M059J (cell line): ENCODE measurements at regions not wholly inside any gene's neighbourhood (a gene's known extent, or its start where the extent isn't known, plus 50 kb on each side); places are given as distances from the start of the nearest gene placed in this dataset.
A peak's percentile ranks its signal among the peaks of the same experiment; 100 is the strongest.
"Not testable (repeated sequence)": the region's sequence is repeated elsewhere in the genome, so short reads cannot be mapped to it uniquely, and the experiment has no call there.

ENCODE experiments used
- DNase-seq: peaks from one replicate; pipeline ENCODE4 v3.0.0-alpha.2; 2012; ENCODE audit warnings: low read depth

DNA sequence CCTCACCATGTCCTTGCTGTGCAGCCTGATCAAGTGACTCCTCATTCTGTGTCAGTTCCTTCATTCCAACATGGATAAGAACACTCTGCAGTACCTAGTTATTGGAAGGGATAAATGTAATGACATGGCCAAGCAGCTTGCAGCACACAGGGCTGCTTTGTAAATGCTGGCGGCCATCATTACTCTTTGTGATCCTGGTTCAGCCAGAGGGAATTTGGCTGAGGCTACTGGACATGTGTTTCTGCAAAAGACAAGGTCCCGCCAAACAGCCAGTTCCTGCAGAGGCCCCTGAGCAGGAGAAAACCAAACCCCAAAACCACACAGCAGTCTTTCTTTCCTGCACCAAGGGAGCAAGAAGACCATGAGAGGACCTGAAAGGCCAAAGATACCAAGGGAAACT, 495.8 kb downstream of the AJAP1 start:
- DNase-seq, result no peak

DNA sequence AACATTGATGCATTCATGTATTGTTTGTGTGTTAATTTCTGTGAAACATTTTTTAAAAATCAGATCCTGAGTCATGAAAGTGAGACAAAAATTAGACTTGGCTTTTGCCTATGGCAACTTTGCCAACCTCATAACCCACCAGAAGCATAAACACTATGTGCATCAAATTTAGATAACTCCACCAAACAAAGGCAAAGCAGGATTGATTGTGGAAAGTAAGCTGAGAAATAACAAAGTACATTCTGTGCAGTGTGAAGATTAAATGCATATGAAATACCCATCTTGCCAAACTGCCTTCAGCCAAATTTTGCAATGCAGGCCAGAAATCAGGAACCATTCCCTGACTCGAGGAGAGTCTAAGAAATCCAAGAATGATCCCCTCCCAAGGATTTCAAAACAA, 493.4 kb downstream of the AJAP1 start:
- no peak for DNase-seq

- DNase-seq, result no peak
Measured at GRCh38 chr1:5142389-5142788, 488.0 kb downstream of the AJAP1 start.

DNA sequence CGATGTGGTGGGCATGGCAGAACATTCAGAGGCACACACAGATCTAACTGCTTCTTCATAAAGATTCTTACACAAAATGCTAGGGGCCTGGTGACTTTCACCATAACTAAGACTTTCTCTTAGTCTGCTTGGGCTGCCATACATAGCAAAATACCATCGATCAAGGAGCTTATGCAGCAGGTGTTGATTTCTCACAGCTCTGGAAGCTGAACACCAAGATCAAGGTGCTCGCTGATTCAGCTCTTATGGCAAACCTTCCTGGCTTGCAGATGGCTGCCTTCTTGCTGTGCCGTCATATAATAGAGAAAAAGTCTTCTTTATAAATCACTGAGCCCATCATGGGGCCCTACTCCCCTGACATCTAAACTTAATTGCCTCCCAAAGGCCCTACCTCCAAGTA, 487.3 kb downstream of the AJAP1 start:
- no peak for DNase-seq

DNA sequence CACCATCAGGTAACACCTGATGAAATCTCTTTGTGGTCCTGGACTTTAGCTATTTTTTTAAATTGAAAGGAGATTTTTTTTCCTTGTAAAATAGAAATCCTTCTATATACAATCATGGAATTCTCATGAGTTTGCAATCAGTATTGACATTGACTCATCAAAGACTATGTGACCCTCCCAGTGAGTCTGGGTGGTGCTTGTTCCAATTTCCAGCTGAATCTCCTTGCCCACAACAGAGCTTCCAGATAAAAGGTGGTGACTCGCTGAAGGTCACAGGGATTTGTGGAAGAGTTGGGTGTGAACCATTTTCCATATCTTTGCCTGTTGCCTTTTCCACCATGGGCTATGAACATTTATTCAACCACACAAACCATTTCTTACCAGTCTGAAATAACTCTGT, 486.6 kb downstream of the AJAP1 start:
- DNase-seq, result no peak

GRCh38 chr1:5140136-5140535, 485.7 kb downstream of the AJAP1 start:
- DNase-seq, result peak; percentile 12

- no peak for DNase-seq
Measured at GRCh38 chr1:5129746-5130355, 475.4 kb downstream of the AJAP1 start.

DNA sequence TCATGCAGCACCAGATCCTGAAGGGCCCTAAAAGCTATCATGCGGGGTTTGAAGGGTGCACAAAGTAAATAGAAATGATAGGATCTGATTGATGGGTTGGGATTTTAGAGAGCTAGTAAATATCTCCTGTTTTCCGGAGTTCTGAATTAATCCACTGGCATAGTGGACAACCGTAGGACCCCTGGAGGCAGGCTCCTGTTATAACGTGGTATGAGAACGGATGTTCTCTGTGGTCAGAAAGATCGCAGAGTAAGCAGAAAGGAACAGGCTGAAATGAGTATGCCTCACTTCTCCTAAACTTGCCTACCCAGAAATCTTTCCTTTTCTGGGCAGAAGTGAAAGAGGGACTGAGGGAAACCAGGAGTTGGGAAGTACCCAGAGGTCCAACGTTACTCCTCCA, 470.8 kb downstream of the AJAP1 start:
- peak; percentile 3 for DNase-seq

DNA sequence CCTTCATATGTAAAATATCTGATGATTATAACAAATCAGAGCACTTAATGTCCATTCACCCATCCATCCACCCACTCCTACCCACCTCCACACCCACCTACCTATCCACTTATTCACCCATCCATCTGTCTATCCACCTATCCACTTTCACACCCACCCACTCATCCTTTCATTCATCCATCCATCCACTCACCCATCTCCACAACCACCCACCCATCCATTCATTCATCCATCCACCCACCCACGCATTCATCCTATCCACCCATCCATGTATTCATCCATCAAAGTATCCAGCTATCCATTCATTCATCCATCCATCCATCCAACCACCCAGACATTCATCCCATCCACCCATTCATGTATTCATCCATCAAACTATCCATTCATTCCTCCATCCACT, 466.1 kb downstream of the AJAP1 start:
- no peak for DNase-seq

- DNase-seq, result no peak
Measured at GRCh38 chr1:5119366-5120234, 465.2 kb downstream of the AJAP1 start.

DNA sequence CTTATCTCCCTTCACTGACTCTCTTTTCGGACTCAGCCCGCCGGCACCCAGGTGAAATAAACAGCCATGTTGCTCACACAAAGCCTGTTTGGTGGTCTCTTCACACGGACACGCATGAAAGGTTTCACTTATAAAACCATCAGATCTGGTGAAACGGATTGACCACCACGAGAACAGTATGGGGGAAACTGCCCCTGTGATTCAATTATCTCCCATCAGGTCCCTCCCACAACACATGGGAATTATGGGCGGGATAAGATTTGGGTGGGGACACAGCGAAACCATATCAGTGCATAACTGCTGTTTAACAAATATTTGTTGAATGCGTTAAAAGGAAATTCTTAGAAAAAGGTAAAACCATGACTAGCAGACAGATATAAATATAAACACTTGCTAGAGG, 464.4 kb downstream of the AJAP1 start:
- not testable (repeated sequence) for DNase-seq

DNA sequence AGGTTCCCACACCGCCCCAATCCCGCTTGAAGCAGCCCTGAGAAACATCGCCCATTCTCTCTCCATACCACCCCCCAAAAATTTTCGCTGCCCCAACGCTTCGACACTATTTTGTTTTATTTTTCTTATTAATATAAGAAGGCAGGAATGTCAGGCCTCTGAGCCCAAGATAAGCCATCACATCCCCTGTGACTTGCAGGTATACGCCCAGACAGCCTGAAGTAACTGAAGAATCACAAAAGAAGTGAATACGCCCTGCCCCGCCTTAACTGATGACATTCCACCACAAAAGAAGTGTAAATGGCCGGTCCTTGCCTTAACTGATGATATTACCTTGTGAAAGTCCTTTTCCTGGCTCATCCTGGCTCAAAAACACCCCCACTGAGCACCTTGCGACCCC, 463.9 kb downstream of the AJAP1 start:
- DNase-seq, result not testable (repeated sequence)

- no peak for DNase-seq
Measured at GRCh38 chr1:5111581-5111980, 457.2 kb downstream of the AJAP1 start.

DNA sequence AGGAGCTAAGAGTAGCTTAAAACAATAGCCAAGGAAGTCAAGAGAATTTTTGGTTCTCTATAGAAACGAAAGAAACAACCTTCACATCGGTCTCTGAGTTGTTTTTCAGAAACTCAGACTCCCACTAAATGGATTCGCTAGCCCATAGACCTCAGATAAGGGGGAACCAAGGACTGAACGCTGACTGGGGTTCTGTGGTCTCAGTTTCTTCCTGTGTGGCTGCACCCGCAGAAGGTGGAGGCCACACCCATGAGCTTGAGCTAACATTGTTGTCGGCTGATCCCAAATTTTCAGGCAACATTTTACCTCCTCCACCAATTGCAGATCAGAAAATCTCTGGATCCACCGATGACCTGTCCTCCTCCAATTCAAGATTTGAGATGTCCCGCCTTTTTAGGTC, 456.1 kb downstream of the AJAP1 start:
- no peak for DNase-seq

GRCh38 chr1:5109633-5110032, 455.2 kb downstream of the AJAP1 start:
- DNase-seq, result no peak

- no peak for DNase-seq
Measured at GRCh38 chr1:5108740-5109139, 454.3 kb downstream of the AJAP1 start.

GRCh38 chr1:5105744-5106143, 451.3 kb downstream of the AJAP1 start:
- DNase-seq, result no peak

- no peak for DNase-seq
Measured at GRCh38 chr1:5099558-5099957, 445.1 kb downstream of the AJAP1 start.

- DNase-seq, result no peak
Measured at GRCh38 chr1:5098981-5099385, 444.6 kb downstream of the AJAP1 start.

- DNase-seq, result no peak
Measured at GRCh38 chr1:5093042-5093441, 438.6 kb downstream of the AJAP1 start.

DNA sequence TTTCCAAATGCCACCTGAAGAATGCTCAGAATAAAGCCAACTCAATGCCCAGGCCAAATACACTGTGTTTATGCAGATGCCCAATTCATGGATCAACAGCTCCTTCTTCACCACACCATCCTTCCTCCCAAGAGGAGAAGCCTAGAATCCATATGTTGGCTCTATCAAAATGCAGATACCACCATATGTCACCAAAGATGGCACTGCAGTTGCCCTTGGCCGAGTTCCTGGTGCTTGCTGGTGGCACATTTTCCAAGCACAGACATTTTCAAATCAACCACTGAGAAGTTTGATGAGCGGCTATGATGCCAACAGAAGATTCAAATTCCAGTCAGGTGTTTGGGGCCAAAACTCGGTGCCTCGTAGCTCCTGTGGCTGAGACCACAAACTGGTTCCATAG, 430.3 kb downstream of the AJAP1 start:
- no peak for DNase-seq

- peak; percentile 1 for DNase-seq
Measured at GRCh38 chr1:5067246-5067645, 412.8 kb downstream of the AJAP1 start.

DNA sequence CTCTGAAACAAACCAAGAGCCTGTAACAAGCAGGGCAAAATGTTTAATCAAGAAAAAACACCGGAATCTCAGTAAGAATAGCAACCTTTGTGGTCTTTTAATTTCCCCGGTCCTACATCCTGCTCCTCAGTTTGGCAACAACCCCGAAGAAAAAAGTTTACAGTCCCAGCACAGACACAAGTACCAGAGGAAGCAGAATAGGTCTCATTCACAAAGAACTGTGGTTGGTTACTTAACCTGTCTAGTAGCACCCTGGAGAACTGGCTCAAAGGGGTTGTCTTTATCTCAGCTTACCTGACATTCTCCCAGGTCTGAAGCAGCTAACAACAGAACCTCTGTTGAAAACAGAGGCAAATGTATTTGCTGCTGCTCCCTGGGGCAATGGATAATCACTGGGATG, 399.3 kb downstream of the AJAP1 start:
- no peak for DNase-seq

- no peak for DNase-seq
Measured at GRCh38 chr1:5029136-5029535, 374.7 kb downstream of the AJAP1 start.
